ENCODE measurements at regions not wholly inside any gene's neighbourhood (a gene's known extent, or its start where the extent isn't known, plus 50 kb on each side); places are given as distances from the start of the nearest gene placed in this dataset.

DNA sequence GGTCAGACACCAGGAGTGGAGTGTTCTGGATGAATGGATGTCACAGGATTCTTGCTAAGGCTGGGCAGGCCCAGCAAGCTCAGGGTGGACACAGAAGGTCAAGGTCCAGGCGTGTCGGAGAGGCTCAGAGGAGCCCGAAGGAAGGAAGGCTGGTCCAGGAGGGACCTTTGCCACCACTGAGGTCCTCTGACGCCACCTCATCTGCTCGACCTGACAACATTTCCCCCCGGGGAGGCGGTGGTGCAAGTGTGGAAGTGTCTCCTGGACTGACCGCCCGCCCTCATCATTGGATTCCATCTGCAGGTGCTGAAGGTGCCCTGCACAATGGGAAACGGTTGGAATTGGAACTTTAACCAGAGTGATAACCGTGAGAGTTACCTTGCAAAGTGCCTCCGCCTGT lies 124.6 kb downstream of the RTP5 start:
- Histone ChIP-seq H2BK15ac (ENCODE audit: low read length) (no peak overlapping the region), H4K20me1 (replicated peaks in 1 of 2; ENCODE audit: control insufficient read depth in 1 of 2, insufficient read depth in 2 of 2, low read length in 2 of 2) (no peaks in the 10 kb centered on the region), H2BK20ac (ENCODE audit: low read length) (no peak overlapping the region), H3K27me3 (replicated peaks in 1 of 4; ENCODE audit: control insufficient read depth in 3 of 4, extremely low read depth in 1 of 4, insufficient read depth in 3 of 4, low read length in 3 of 4) (no peaks in the 10 kb centered on the region; a peak in 1 of 7 replicates), H2AFZ (ENCODE audit: low read length) (no peak overlapping the region), H3K9ac (replicated peaks in 1 of 4; ENCODE audit: extremely low read depth in 1 of 4, low read depth in 3 of 4, low read length in 3 of 4) (no peak overlapping the region), H3K23me2 (ENCODE audit: low read depth, low read length) (peaks cover 14% of the 10 kb centered on the region; the same call in 1 of the 2 replicates), H3K27ac (ENCODE audit: low read depth, low read length) (no peak overlapping the region), H3K4me3 (ENCODE audit: extremely low read depth in 1 of 4, insufficient read depth in 2 of 4, low read depth in 3 of 4, low read length in 4 of 4) (no peak overlapping the region), H3K4me1 (replicated peaks in 1 of 4; ENCODE audit: control insufficient read depth in 3 of 4, insufficient read depth in 4 of 4, low read length in 3 of 4) (no peaks in the 10 kb centered on the region), H3K9me3 (ENCODE audit: insufficient read depth in 2 of 2, low read depth in 1 of 2, low read length in 1 of 2) (peaks cover 7 to 28% of the 10 kb centered on the region in 2 experiments; a peak in 3 of 4 replicates), H2BK120ac (replicated peaks; ENCODE audit: low read depth, low read length) (no peak overlapping the region), H3K23ac (ENCODE audit: insufficient read length) (no peak overlapping the region), H3K14ac (ENCODE audit: insufficient read length) (no peak overlapping the region), H4K5ac (ENCODE audit: insufficient read length, low read depth, low read length) (no peak overlapping the region), H3K36me3 (ENCODE audit: control insufficient read depth in 2 of 4, insufficient read depth in 4 of 4, low read length in 3 of 4) (no peaks in the 10 kb centered on the region), H4K91ac (replicated peaks; ENCODE audit: insufficient read length, low read length) (no peak overlapping the region), H3K4ac (replicated peaks; ENCODE audit: insufficient read length, low read depth, low read length) (no peak overlapping the region), H3K18ac (ENCODE audit: extremely low read depth, low read length) (no peak overlapping the region), H3K56ac (replicated peaks; ENCODE audit: insufficient read length, low read depth, low read length) (no peak overlapping the region), H3K79me1 (ENCODE audit: low read depth, low read length) (no peaks in the 10 kb centered on the region), H2BK12ac (ENCODE audit: low read depth, low read length) (no peak overlapping the region), H2BK5ac (ENCODE audit: low read depth, low read length) (no peak overlapping the region), H3K4me2 (ENCODE audit: insufficient read depth in 1 of 2, low read depth in 2 of 2, low read length in 2 of 2) (no peak overlapping the region), H4K8ac (ENCODE audit: extremely low read depth, insufficient read depth, low read length) (no peak overlapping the region), H2AK5ac (ENCODE audit: low read depth, low read length) (no peak overlapping the region), H3K79me2 (ENCODE audit: control insufficient read depth in 1 of 2, insufficient read depth in 2 of 2, low read length in 2 of 2) (no peaks in the 10 kb centered on the region)
- FAIRE-seq (no peak), DNase-seq (ENCODE audit: low read depth in 1 of 2, low spot score in 2 of 2) (no peak)
- WGBS, 2 experiments (ENCODE audit: extremely low coverage in 1 of 2, insufficient coverage in 1 of 2, insufficient read length in 1 of 2, insufficient replicate concordance in 2 of 2, low coverage in 1 of 2, low lambda C conversion rate in 2 of 2, missing lambda C conversion rate in 1 of 2) = 92% methylated on average over 12 of the region's 12 CpGs; no CpG with 5 or more reads in 1 of the 2 experiments
- TF ChIP-seq EZH2 (IDR thresholded peaks at IDR 0.05; ENCODE audit: low read depth, low read length, severe bottlenecking) (no peak), SIX5 (IDR thresholded peaks at IDR 0.05; ENCODE audit: low read depth, low read length) (no peak), POU5F1 (IDR thresholded peaks at IDR 0.05; ENCODE audit: low read depth, low read length) (no peak), CEBPB (IDR thresholded peaks at IDR 0.05; ENCODE audit: low read depth, low read length) (no peak), SIRT6 (IDR thresholded peaks at IDR 0.05; ENCODE audit: low read length) (no peak), HDAC6 (IDR thresholded peaks at IDR 0.05; ENCODE audit: low read depth, low read length) (no peak), CHD1 (IDR thresholded peaks at IDR 0.05; ENCODE audit: low read depth, low read length) (no peak), KDM4A (IDR thresholded peaks at IDR 0.05; ENCODE audit: low read depth, low read length, severe bottlenecking) (no peak), SRF (IDR thresholded peaks at IDR 0.05; ENCODE audit: low read depth, low read length) (no peak), SIN3A (conservative IDR thresholded peaks at IDR 0.05 in 1 of 2, IDR thresholded peaks at IDR 0.05 in 1 of 2; ENCODE audit: low read depth in 1 of 2, low read length in 2 of 2) (no peak), ATF3 (IDR thresholded peaks at IDR 0.05; ENCODE audit: insufficient read depth, low read depth, low read length) (no peak), RBBP5 (IDR thresholded peaks at IDR 0.05; ENCODE audit: borderline replicate concordance, low read depth, low read length) (no peak), FOSL1 (IDR thresholded peaks at IDR 0.05; ENCODE audit: insufficient read depth, low read depth, low read length) (no peak), YY1 (IDR thresholded peaks at IDR 0.05; ENCODE audit: low read depth, low read length) (no peak), TEAD4 (IDR thresholded peaks at IDR 0.05; ENCODE audit: low read depth, low read length) (no peak)
- CTCF ChIA-PET (ENCODE audit: partially characterized antibody) = no interaction called here
- POLR2A ChIA-PET (ENCODE audit: partially characterized antibody) = no interaction called here

Data from H1 (cell line).